GM23338 (cell line): ENCODE measurements at regions not wholly inside any gene's neighbourhood (a gene's known extent, or its start where the extent isn't known, plus 50 kb on each side); places are given as distances from the start of the nearest gene placed in this dataset.

ENCODE experiments used
- ATAC-seq: fragments of 200-7000 bp; cut with Tn5 transposase; 3 replicates; pipeline ENCODE4 v1.9.1; 2020
- DNase-seq: peaks from one replicate; pipeline ENCODE4 v3.0.0-alpha.2; 2015; ENCODE audit warnings: low spot score
- H2AFZ ChIP-seq: fragments of 200-600 bp; sonication (generic); 2 replicates; pipeline ENCODE4 v1.8.0; 2016; ENCODE audit warnings: antibody characterized with exemption, mild to moderate bottlenecking, moderate library complexity
- H3F3A ChIP-seq: fragments of 200-600 bp; sonication (generic); replicated peaks from 2 replicates; pipeline ENCODE4 v1.8.0; 2017; ENCODE audit warnings: antibody characterized with exemption, mixed run types, low read depth
- H3K27ac ChIP-seq: fragments of 200-600 bp; sonication (generic); 2 replicates; pipeline ENCODE4 v1.6.1; 2016; ENCODE audit warnings: low read depth
- H3K27me3 ChIP-seq: fragments of 200-600 bp; sonication (generic); 2 replicates; pipeline ENCODE4 v1.8.0; 2016; ENCODE audit warnings: mild to moderate bottlenecking, mixed run types, moderate library complexity; ENCODE audit not compliant: insufficient read depth
- H3K36me3 ChIP-seq: fragments of 200-600 bp; sonication (generic); 2 replicates; pipeline ENCODE4 v1.8.0; 2016; ENCODE audit warnings: mild to moderate bottlenecking; ENCODE audit not compliant: insufficient read depth
- H3K4me1 ChIP-seq: fragments of 200-600 bp; sonication (generic); 2 replicates; pipeline ENCODE4 v1.8.0; 2016; ENCODE audit warnings: mild to moderate bottlenecking, moderate library complexity; ENCODE audit not compliant: insufficient read depth
- H3K4me2 ChIP-seq: fragments of 200-600 bp; sonication (generic); 2 replicates; pipeline ENCODE4 v1.7.1; 2017; ENCODE audit warnings: mixed run types
- H3K4me3 ChIP-seq: fragments of 200-600 bp; sonication (generic); 2 replicates; pipeline ENCODE4 v1.6.1; 2016; ENCODE audit warnings: mixed run types
- H3K79me2 ChIP-seq: fragments of 200-600 bp; sonication (generic); replicated peaks from 2 replicates; pipeline ENCODE4 v1.8.0; 2017; ENCODE audit warnings: mild to moderate bottlenecking; ENCODE audit not compliant: insufficient read depth
- H3K9me2 ChIP-seq: fragments of 200-600 bp; sonication (generic); 2 replicates; pipeline ENCODE4 v1.8.0; 2017; ENCODE audit not compliant: insufficient read depth
- H4K20me1 ChIP-seq: fragments of 200-600 bp; sonication (generic); replicated peaks from 2 replicates; pipeline ENCODE4 v1.8.0; 2017; ENCODE audit warnings: mild to moderate bottlenecking; ENCODE audit not compliant: insufficient read depth
- H3K27ac Mint-ChIP-seq: 2 replicates; pipeline ENCODE4 v1.8.0; 2020; ENCODE audit warnings: inconsistent platforms, mild to moderate bottlenecking, moderate library complexity, mixed read lengths
- H3K27me3 Mint-ChIP-seq: 3 replicates; pipeline ENCODE4 v1.8.0; 2022; ENCODE audit warnings: low read depth, mild to moderate bottlenecking, moderate library complexity, mixed read lengths, inconsistent platforms; ENCODE audit not compliant: insufficient read depth, poor library complexity
- H3K36me3 Mint-ChIP-seq: 3 replicates; pipeline ENCODE4 v1.8.0; 2021; ENCODE audit warnings: low read depth, mild to moderate bottlenecking, inconsistent platforms, moderate library complexity, mixed read lengths
- H3K4me1 Mint-ChIP-seq: 3 replicates; pipeline ENCODE4 v1.8.0; 2020; ENCODE audit warnings: mild to moderate bottlenecking, inconsistent platforms, mixed read lengths
- H3K4me3 Mint-ChIP-seq: 3 replicates; pipeline ENCODE4 v1.8.0; 2021; ENCODE audit warnings: moderate library complexity, mild to moderate bottlenecking, inconsistent platforms, mixed read lengths
- H3K9me3 Mint-ChIP-seq: 3 replicates; pipeline ENCODE4 v1.8.0; 2020; ENCODE audit warnings: moderate library complexity, mild to moderate bottlenecking, inconsistent platforms, mixed read lengths
- CREB1 ChIP-seq: fragments of 250-450 bp; sonication (Bioruptor Pico); IDR thresholded peaks from 2 replicates; pipeline ENCODE4 v1.5.0; 2020; ENCODE audit warnings: low read depth, mild to moderate bottlenecking, moderate library complexity
- CTCF ChIP-seq, 2 experiments: fragments of 200-600 bp in 1 of 2; sonication (generic) in 1 of 2; conservative IDR thresholded peaks; 2 replicates each; pipeline versions ENCODE4 v1.5.1 to v1.6.1; 2016 to 2017; ENCODE audit warnings: antibody characterized with exemption in 2 of 2, low read depth in 2 of 2, mild to moderate bottlenecking in 2 of 2, moderate library complexity in 1 of 2
- EZH2phosphoT487 ChIP-seq: fragments of 200-600 bp; sonication (generic); IDR thresholded peaks from one replicate; pipeline ENCODE4 v1.8.1; 2018; ENCODE audit warnings: antibody characterized with exemption; ENCODE audit not compliant: unreplicated experiment
- JUNB ChIP-seq: IDR thresholded peaks from one replicate; pipeline ENCODE4 v1.6.1; 2016; ENCODE audit warnings: antibody characterized with exemption; ENCODE audit not compliant: unreplicated experiment
- NANOG ChIP-seq: IDR thresholded peaks from 2 replicates; pipeline ENCODE4 v1.6.1; 2016; ENCODE audit warnings: antibody characterized with exemption, borderline replicate concordance
- POLR2AphosphoS5 ChIP-seq: IDR thresholded peaks from 2 replicates; pipeline ENCODE4 v1.6.1; 2016; ENCODE audit warnings: antibody characterized with exemption, low read depth
- REST ChIP-seq: IDR thresholded peaks from one replicate; pipeline ENCODE4 v1.6.1; 2018; ENCODE audit warnings: antibody characterized with exemption; ENCODE audit not compliant: unreplicated experiment
- ZNF331 ChIP-seq: fragments of 250-450 bp; sonication (Bioruptor Pico); IDR thresholded peaks from 2 replicates; pipeline ENCODE4 v1.5.0; 2020; ENCODE audit warnings: low read depth, mild to moderate bottlenecking, moderate library complexity
- TF ChIP-seq, protein P1 (sequence below): fragments of 250-450 bp; sonication (Bioruptor Pico); IDR thresholded peaks from 2 replicates; pipeline ENCODE4 v1.5.0; 2020; ENCODE audit warnings: mild to moderate bottlenecking, moderate library complexity
- TF ChIP-seq, protein P2 (sequence below): IDR thresholded peaks from 2 replicates; pipeline ENCODE4 v1.6.1; 2016; ENCODE audit warnings: antibody characterized with exemption

GRCh38 chr20:4435225-4435624, 186.1 kb upstream of the ADRA1D start (continued):
- TF ChIP-seq, protein P1, sequence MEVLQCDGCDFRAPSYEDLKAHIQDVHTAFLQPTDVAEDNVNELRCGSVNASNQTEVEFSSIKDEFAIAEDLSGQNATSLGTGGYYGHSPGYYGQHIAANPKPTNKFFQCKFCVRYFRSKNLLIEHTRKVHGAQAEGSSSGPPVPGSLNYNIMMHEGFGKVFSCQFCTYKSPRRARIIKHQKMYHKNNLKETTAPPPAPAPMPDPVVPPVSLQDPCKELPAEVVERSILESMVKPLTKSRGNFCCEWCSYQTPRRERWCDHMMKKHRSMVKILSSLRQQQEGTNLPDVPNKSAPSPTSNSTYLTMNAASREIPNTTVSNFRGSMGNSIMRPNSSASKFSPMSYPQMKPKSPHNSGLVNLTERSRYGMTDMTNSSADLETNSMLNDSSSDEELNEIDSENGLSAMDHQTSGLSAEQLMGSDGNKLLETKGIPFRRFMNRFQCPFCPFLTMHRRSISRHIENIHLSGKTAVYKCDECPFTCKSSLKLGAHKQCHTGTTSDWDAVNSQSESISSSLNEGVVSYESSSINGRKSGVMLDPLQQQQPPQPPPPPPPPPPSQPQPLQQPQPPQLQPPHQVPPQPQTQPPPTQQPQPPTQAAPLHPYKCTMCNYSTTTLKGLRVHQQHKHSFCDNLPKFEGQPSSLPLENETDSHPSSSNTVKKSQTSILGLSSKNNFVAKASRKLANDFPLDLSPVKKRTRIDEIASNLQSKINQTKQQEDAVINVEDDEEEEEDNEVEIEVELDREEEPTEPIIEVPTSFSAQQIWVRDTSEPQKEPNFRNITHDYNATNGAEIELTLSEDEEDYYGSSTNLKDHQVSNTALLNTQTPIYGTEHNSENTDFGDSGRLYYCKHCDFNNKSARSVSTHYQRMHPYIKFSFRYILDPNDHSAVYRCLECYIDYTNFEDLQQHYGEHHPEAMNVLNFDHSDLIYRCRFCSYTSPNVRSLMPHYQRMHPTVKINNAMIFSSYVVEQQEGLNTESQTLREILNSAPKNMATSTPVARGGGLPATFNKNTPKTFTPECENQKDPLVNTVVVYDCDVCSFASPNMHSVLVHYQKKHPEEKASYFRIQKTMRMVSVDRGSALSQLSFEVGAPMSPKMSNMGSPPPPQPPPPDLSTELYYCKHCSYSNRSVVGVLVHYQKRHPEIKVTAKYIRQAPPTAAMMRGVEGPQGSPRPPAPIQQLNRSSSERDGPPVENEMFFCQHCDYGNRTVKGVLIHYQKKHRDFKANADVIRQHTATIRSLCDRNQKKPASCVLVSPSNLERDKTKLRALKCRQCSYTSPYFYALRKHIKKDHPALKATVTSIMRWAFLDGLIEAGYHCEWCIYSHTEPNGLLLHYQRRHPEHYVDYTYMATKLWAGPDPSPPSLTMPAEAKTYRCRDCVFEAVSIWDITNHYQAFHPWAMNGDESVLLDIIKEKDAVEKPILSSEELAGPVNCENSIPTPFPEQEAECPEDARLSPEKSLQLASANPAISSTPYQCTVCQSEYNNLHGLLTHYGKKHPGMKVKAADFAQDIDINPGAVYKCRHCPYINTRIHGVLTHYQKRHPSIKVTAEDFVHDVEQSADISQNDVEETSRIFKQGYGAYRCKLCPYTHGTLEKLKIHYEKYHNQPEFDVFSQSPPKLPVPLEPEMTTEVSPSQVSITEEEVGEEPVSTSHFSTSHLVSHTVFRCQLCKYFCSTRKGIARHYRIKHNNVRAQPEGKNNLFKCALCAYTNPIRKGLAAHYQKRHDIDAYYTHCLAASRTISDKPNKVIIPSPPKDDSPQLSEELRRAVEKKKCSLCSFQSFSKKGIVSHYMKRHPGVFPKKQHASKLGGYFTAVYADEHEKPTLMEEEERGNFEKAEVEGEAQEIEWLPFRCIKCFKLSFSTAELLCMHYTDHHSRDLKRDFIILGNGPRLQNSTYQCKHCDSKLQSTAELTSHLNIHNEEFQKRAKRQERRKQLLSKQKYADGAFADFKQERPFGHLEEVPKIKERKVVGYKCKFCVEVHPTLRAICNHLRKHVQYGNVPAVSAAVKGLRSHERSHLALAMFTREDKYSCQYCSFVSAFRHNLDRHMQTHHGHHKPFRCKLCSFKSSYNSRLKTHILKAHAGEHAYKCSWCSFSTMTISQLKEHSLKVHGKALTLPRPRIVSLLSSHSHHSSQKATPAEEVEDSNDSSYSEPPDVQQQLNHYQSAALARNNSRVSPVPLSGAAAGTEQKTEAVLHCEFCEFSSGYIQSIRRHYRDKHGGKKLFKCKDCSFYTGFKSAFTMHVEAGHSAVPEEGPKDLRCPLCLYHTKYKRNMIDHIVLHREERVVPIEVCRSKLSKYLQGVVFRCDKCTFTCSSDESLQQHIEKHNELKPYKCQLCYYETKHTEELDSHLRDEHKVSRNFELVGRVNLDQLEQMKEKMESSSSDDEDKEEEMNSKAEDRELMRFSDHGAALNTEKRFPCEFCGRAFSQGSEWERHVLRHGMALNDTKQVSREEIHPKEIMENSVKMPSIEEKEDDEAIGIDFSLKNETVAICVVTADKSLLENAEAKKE, result no peak

GRCh38 chr20:4434681-4435080, 185.6 kb upstream of the ADRA1D start:
- Mint-ChIP-seq H3K27ac (no peak overlapping the region), H3K36me3 (no peaks in the 10 kb centered on the region), H3K4me3 (no peak overlapping the region), H3K4me1 (no peaks in the 10 kb centered on the region), H3K27me3 (no peaks in the 10 kb centered on the region), H3K9me3 (no peaks in the 10 kb centered on the region)
- Histone ChIP-seq H3K79me2 (no peaks in the 10 kb centered on the region), H3K4me3 (no peak overlapping the region), H3K4me2 (no peak overlapping the region), H3K27ac (no peak overlapping the region), H3F3A (no peaks in the 10 kb centered on the region), H3K36me3 (no peaks in the 10 kb centered on the region), H4K20me1 (no peaks in the 10 kb centered on the region), H3K9me2 (peaks cover 9% of the 10 kb centered on the region), H3K27me3 (no peaks in the 10 kb centered on the region), H2AFZ (no peak overlapping the region), H3K4me1 (no peaks in the 10 kb centered on the region)
- ATAC-seq (no peak), DNase-seq (no peak)
- TF ChIP-seq REST (no peak), ZNF331 (CRISPR knock-in tag) (no peak), POLR2AphosphoS5 (no peak), CTCF (conservative IDR thresholded peaks at IDR 0.05; ENCODE audit: low read depth in 2 of 2) (no peak), CREB1 (CRISPR knock-in tag) (no peak), NANOG (no peak), JUNB (no peak), EZH2phosphoT487 (no peak)
- TF ChIP-seq, protein P2, sequence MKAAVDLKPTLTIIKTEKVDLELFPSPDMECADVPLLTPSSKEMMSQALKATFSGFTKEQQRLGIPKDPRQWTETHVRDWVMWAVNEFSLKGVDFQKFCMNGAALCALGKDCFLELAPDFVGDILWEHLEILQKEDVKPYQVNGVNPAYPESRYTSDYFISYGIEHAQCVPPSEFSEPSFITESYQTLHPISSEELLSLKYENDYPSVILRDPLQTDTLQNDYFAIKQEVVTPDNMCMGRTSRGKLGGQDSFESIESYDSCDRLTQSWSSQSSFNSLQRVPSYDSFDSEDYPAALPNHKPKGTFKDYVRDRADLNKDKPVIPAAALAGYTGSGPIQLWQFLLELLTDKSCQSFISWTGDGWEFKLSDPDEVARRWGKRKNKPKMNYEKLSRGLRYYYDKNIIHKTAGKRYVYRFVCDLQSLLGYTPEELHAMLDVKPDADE, result no peak
